Calu3 (cell line): ENCODE measurements at regions not wholly inside any gene's neighbourhood (a gene's known extent, or its start where the extent isn't known, plus 50 kb on each side); places are given as distances from the start of the nearest gene placed in this dataset.

Source experiments
- BruUV-seq: library from RNA; stranded (reverse); fragments of 400-500 nt; replicated peaks from 2 replicates; lab custom pipeline; 2021; lab: Mats Ljungman, UMichigan
- CTCF ChIA-PET: fragments of 300-600 bp; sonication (Branson Sonifier 250); formaldehyde crosslinking; loops from one replicate; lab custom pipeline; 2022; ENCODE audit warnings: antibody characterized with exemption; lab: Charles Lee
- DNase-seq: peaks from one replicate; pipeline ENCODE4 v3.0.0; 2022
- H3K27ac Mint-ChIP-seq: one replicate; pipeline ENCODE4 v1.8.0; 2022; ENCODE audit warnings: mixed read lengths; ENCODE audit not compliant: unreplicated experiment
- H3K27me3 Mint-ChIP-seq: one replicate; pipeline ENCODE4 v1.8.0; 2022; ENCODE audit warnings: mixed read lengths; ENCODE audit not compliant: unreplicated experiment
- H3K36me3 Mint-ChIP-seq: one replicate; pipeline ENCODE4 v1.8.0; 2022; ENCODE audit warnings: mild to moderate bottlenecking, moderate library complexity, mixed read lengths; ENCODE audit not compliant: insufficient read depth, unreplicated experiment
- H3K4me1 Mint-ChIP-seq: one replicate; pipeline ENCODE4 v1.8.0; 2022; ENCODE audit warnings: mild to moderate bottlenecking, low read depth, mixed read lengths; ENCODE audit not compliant: unreplicated experiment
- H3K4me3 Mint-ChIP-seq: one replicate; pipeline ENCODE4 v1.8.0; 2022; ENCODE audit warnings: mild to moderate bottlenecking, low read depth, moderate library complexity, mixed read lengths; ENCODE audit not compliant: unreplicated experiment
- H3K9me3 Mint-ChIP-seq: one replicate; pipeline ENCODE4 v1.8.0; 2022; ENCODE audit warnings: low read depth, mixed read lengths; ENCODE audit not compliant: unreplicated experiment
- intact Hi-C: fragments of 100-400 bp; cut with micrococcal nuclease; formaldehyde crosslinking; loops from one replicate; pipeline ENCODE4 v1.10.0; 2022; ENCODE audit not compliant: unreplicated experiment
- TF ChIP-seq, protein P1 (sequence below): fragments of 200-600 bp; IDR thresholded peaks from one replicate; pipeline ENCODE4 v1.8.0; 2022; ENCODE audit warnings: antibody characterized with exemption; ENCODE audit not compliant: unreplicated experiment

DNA sequence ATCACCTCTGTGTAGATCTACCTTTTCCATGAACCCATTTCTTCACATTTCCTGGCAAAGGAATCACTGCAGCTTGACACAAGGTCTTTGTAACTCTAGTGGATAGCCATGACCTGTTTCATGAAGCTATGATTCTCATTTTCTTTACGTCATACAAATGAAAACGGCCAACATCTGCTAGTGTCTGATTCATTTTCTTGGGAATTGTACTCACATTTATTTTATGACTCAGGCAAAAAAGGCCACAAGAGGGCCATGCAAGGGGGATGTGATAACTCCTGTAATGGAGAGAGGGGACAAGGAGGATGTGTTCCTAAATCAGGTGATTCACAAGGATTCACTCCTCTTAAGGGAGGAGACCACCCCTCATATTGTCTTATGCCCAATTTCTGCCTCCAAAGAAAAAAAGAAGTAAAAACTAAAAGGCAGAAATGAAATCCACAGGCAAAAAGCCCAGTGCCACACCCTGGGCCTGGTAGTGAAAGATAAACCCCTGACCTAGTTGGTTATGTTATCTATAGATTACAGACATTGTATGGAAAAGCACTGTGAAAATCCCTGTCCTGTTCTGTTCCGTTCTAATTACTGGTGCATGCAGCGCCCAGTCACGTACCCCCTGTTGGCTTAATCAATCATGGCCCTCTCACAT lies 249.9 kb downstream of the IPMK start:
- intact Hi-C loops: no loop called here
- H3K9me3 Mint-ChIP-seq: peaks cover 8% of the 10 kb centered on the region
- CTCF ChIA-PET: interaction anchor here (1.0 kb wide), 1 partner anchor 25 kb away, joined by 3 read pairs; no protein-coding TSS in a partner anchor
- BruUV-seq: no TSS peak
- H3K4me1 Mint-ChIP-seq: peaks cover 55% of the 10 kb centered on the region
- no peaks in the 10 kb centered on the region for H3K27me3 Mint-ChIP-seq
- no peak overlapping the region for H3K4me3 Mint-ChIP-seq
- TF ChIP-seq, protein P1, sequence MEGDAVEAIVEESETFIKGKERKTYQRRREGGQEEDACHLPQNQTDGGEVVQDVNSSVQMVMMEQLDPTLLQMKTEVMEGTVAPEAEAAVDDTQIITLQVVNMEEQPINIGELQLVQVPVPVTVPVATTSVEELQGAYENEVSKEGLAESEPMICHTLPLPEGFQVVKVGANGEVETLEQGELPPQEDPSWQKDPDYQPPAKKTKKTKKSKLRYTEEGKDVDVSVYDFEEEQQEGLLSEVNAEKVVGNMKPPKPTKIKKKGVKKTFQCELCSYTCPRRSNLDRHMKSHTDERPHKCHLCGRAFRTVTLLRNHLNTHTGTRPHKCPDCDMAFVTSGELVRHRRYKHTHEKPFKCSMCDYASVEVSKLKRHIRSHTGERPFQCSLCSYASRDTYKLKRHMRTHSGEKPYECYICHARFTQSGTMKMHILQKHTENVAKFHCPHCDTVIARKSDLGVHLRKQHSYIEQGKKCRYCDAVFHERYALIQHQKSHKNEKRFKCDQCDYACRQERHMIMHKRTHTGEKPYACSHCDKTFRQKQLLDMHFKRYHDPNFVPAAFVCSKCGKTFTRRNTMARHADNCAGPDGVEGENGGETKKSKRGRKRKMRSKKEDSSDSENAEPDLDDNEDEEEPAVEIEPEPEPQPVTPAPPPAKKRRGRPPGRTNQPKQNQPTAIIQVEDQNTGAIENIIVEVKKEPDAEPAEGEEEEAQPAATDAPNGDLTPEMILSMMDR: peak; percentile 6
- H3K36me3 Mint-ChIP-seq: no peaks in the 10 kb centered on the region
- H3K27ac Mint-ChIP-seq: peak overlapping the region; percentile 13
- DNase-seq: peak; percentile 26

GRCh38 chr10:58016614-58017013 lies 251.1 kb downstream of the IPMK start:
- Mint-ChIP-seq H3K27ac (no peak overlapping the region), H3K4me3 (no peak overlapping the region), H3K4me1 (peaks cover 47% of the 10 kb centered on the region), H3K27me3 (no peaks in the 10 kb centered on the region), H3K36me3 (no peaks in the 10 kb centered on the region), H3K9me3 (peaks cover 5% of the 10 kb centered on the region)
- DNase-seq: no peak
- TF ChIP-seq, protein P1: no peak
- no TSS peak for BruUV-seq
- intact Hi-C loops: no loop called here
- CTCF ChIA-PET: no interaction called here

DNA sequence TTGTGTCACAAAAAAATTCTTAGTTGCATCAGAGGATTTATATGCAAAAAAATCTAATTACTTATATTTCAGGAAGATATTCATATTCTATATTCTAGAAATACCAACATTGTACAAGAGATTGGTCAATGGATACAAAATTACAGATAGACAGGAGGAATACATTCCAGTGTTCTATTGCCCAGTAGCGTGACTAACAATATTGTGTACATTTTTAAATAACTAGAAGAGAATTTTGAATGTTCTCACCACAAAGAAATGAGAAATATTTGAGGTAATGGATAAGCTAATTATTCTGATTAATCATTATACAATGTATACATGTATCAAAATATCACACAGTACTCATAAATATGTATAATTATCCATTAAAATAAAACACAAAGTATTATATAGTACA lies 253.3 kb downstream of the IPMK start:
- H3K4me3 Mint-ChIP-seq: peak overlapping the region; percentile 20
- intact Hi-C loops: no loop called here
- no peak for DNase-seq
- no peaks in the 10 kb centered on the region for H3K36me3 Mint-ChIP-seq
- CTCF ChIA-PET: no interaction called here
- H3K4me1 Mint-ChIP-seq: peaks cover 60% of the 10 kb centered on the region
- H3K9me3 Mint-ChIP-seq: peaks cover 2% of the 10 kb centered on the region
- no TSS peak for BruUV-seq
- H3K27me3 Mint-ChIP-seq: no peaks in the 10 kb centered on the region
- TF ChIP-seq, protein P1: no peak
- no peak overlapping the region for H3K27ac Mint-ChIP-seq

- no peaks in the 10 kb centered on the region for H3K36me3 Mint-ChIP-seq
- peaks cover 58% of the 10 kb centered on the region for H3K4me1 Mint-ChIP-seq
- H3K4me3 Mint-ChIP-seq: no peak overlapping the region
- intact Hi-C loops: no loop called here
- H3K27ac Mint-ChIP-seq: no peak overlapping the region
- no peak for DNase-seq
- H3K9me3 Mint-ChIP-seq: no peaks in the 10 kb centered on the region
- CTCF ChIA-PET: no interaction called here
- no TSS peak for BruUV-seq
- H3K27me3 Mint-ChIP-seq: no peaks in the 10 kb centered on the region
- TF ChIP-seq, protein P1: no peak
Measured at GRCh38 chr10:58013406-58013805, 254.3 kb downstream of the IPMK start.
